ENCODE measurements at regions not wholly inside any gene's neighbourhood (a gene's known extent, or its start where the extent isn't known, plus 50 kb on each side); places are given as distances from the start of the nearest gene placed in this dataset.

GRCh38 chr4:38209654-38210053 lies 249.5 kb downstream of the PTTG2 start:
- no peak overlapping the region for H3K4me3 Mint-ChIP-seq
- CTCF ChIA-PET, result interaction anchor here (0.7 kb wide), 1 partner anchor 89 kb away, joined by 3 read pairs; no protein-coding TSS in a partner anchor

GRCh38 chr4:38210396-38211114 lies 250.4 kb downstream of the PTTG2 start:
- ChIA-PET POLR2A (no interaction called here), CTCF (interaction anchor here (0.7 kb wide), 1 partner anchor 89 kb away, joined by 3 read pairs; no protein-coding TSS in a partner anchor)
- TF ChIP-seq CTCF (IDR thresholded peaks at IDR 0.05), result no peak
- Mint-ChIP-seq H3K27me3 (no peaks in the 10 kb centered on the region), H3K9me3 (peaks cover 6% of the 10 kb centered on the region), H3K4me3 (no peak overlapping the region), H3K36me3 (ENCODE audit: low read depth) (no peaks in the 10 kb centered on the region), H3K4me1 (ENCODE audit: low read depth) (no peaks in the 10 kb centered on the region), H3K27ac (no peak overlapping the region)
- DNase-seq, result no peak
- Histone ChIP-seq H3K4me3 (ENCODE audit: low read length) (no peak overlapping the region), H3K27me3 (ENCODE audit: control insufficient read depth in 1 of 2, insufficient read depth in 2 of 2, low read length in 2 of 2) (no peaks in the 10 kb centered on the region), H3K4me1 (ENCODE audit: insufficient read depth, low read length) (no peaks in the 10 kb centered on the region), H3K27ac (ENCODE audit: low read depth in 1 of 2, low read length in 2 of 2) (no peak overlapping the region), H3K36me3 (ENCODE audit: insufficient read depth, low read length) (no peaks in the 10 kb centered on the region), H3K9me3 (ENCODE audit: control insufficient read depth in 1 of 2, insufficient read depth in 1 of 2, low read length in 2 of 2) (peaks cover 0 to 4% of the 10 kb centered on the region in 2 experiments)
- intact Hi-C loops (cut with DNase I, micrococcal nuclease), result no loop called here
- no peak for ATAC-seq (ENCODE audit: poor library complexity)

More at GRCh38 chr4:38209654-38210053, 249.5 kb downstream of the PTTG2 start:
- Histone ChIP-seq H3K4me3 (ENCODE audit: low read length) (no peak overlapping the region), H3K9me3 (ENCODE audit: control insufficient read depth in 1 of 2, insufficient read depth in 1 of 2, low read length in 2 of 2) (no peaks in the 10 kb centered on the region), H3K4me1 (ENCODE audit: insufficient read depth, low read length) (no peaks in the 10 kb centered on the region), H3K27me3 (ENCODE audit: control insufficient read depth in 1 of 2, insufficient read depth in 2 of 2, low read length in 2 of 2) (no peaks in the 10 kb centered on the region), H3K27ac (ENCODE audit: low read depth in 1 of 2, low read length in 2 of 2) (no peak overlapping the region), H3K36me3 (ENCODE audit: insufficient read depth, low read length) (no peaks in the 10 kb centered on the region)
- no peak for DNase-seq
- POLR2A ChIA-PET, result no interaction called here
- H3K27me3 Mint-ChIP-seq, result no peaks in the 10 kb centered on the region
- no peak for ATAC-seq (ENCODE audit: poor library complexity)
- H3K27ac Mint-ChIP-seq, result no peak overlapping the region
- H3K4me1 Mint-ChIP-seq (ENCODE audit: low read depth), result no peaks in the 10 kb centered on the region
- TF ChIP-seq CTCF (IDR thresholded peaks at IDR 0.05), result no peak
- intact Hi-C loops (cut with DNase I, micrococcal nuclease), result no loop called here
- H3K36me3 Mint-ChIP-seq (ENCODE audit: low read depth), result no peaks in the 10 kb centered on the region
- peaks cover 3% of the 10 kb centered on the region for H3K9me3 Mint-ChIP-seq

GRCh38 chr4:38211885-38212284 lies 251.7 kb downstream of the PTTG2 start:
- Mint-ChIP-seq H3K27ac (no peak overlapping the region), H3K4me1 (ENCODE audit: low read depth) (no peaks in the 10 kb centered on the region), H3K27me3 (no peaks in the 10 kb centered on the region), H3K36me3 (ENCODE audit: low read depth) (no peaks in the 10 kb centered on the region), H3K4me3 (no peak overlapping the region), H3K9me3 (peaks cover 6% of the 10 kb centered on the region)
- ChIA-PET CTCF (no interaction called here), POLR2A (no interaction called here)
- Histone ChIP-seq H3K27ac (ENCODE audit: low read depth in 1 of 2, low read length in 2 of 2) (no peak overlapping the region), H3K36me3 (ENCODE audit: insufficient read depth, low read length) (no peaks in the 10 kb centered on the region), H3K9me3 (ENCODE audit: control insufficient read depth in 1 of 2, insufficient read depth in 1 of 2, low read length in 2 of 2) (peaks cover 0 to 4% of the 10 kb centered on the region in 2 experiments), H3K4me1 (ENCODE audit: insufficient read depth, low read length) (no peaks in the 10 kb centered on the region), H3K27me3 (ENCODE audit: control insufficient read depth in 1 of 2, insufficient read depth in 2 of 2, low read length in 2 of 2) (no peaks in the 10 kb centered on the region), H3K4me3 (ENCODE audit: low read length) (no peak overlapping the region)
- intact Hi-C loops (cut with DNase I, micrococcal nuclease), result no loop called here
- ATAC-seq (ENCODE audit: poor library complexity) (no peak), DNase-seq (no peak)
- TF ChIP-seq CTCF (IDR thresholded peaks at IDR 0.05), result no peak
